HUDEP-2 (cell line): ENCODE measurements at regions not wholly inside any gene's neighbourhood (a gene's known extent, or its start where the extent isn't known, plus 50 kb on each side); places are given as distances from the start of the nearest gene placed in this dataset.
"Not testable (repeated sequence)": the region's sequence is repeated elsewhere in the genome, so short reads cannot be mapped to it uniquely, and the experiment has no call there.

Source experiments
- DNase-seq, 76 experiments: peaks; one replicate each; lab custom pipeline; 2025; ENCODE audit not compliant: unreplicated experiment in 76 of 76; lab: John Stamatoyannopoulos, UW

- peak in 46 of 76 experiments; percentile 1 to 52 (median 21) for DNase-seq
Measured at GRCh38 chr1:148361427-148362215, 121.5 kb downstream of the PPIAL4G start.

- DNase-seq = no peak
Measured at GRCh38 chr1:148357037-148357436, 126.1 kb downstream of the PPIAL4G start.

GRCh38 chr1:148355976-148356375 lies 127.1 kb downstream of the PPIAL4G start:
- no peak for DNase-seq

- no peak for DNase-seq
Measured at GRCh38 chr1:148354913-148355308, 128.2 kb downstream of the PPIAL4G start.

DNA sequence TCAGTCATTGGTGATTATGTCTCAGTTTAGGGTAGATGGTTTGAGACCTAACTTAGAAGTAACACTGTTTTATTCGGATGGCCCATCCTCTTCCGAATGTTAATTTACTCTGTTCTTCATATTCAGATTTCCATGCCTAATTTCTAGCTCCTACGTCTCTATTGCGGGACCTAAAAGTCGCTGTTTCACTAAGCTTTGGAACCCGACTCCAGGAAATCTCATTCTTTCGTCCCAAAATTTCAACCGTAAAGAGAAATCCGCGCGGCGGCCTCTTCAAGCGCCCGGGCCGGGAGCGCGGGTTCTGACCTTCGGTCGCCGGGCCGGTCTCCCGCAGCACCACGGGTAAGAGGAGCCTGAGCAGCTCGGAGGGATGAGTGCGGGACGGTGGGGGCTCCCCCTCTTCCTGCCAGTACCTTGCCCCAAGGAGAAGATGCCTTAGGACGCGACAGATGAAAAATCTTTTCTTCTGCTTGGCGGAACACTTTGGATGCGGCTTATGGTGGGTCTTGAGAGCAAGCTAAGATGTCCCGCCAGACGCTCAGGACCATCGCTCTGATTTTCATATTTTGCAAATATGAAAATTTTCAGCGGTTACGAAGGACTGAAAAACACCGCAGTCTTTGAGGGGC lies 128.7 kb downstream of the PPIAL4G start:
- DNase-seq = no peak

- peak in 8 of 76 experiments; percentile 16 to 66 (median 52) for DNase-seq
Measured at GRCh38 chr1:148353461-148354283, 129.4 kb downstream of the PPIAL4G start.

DNA sequence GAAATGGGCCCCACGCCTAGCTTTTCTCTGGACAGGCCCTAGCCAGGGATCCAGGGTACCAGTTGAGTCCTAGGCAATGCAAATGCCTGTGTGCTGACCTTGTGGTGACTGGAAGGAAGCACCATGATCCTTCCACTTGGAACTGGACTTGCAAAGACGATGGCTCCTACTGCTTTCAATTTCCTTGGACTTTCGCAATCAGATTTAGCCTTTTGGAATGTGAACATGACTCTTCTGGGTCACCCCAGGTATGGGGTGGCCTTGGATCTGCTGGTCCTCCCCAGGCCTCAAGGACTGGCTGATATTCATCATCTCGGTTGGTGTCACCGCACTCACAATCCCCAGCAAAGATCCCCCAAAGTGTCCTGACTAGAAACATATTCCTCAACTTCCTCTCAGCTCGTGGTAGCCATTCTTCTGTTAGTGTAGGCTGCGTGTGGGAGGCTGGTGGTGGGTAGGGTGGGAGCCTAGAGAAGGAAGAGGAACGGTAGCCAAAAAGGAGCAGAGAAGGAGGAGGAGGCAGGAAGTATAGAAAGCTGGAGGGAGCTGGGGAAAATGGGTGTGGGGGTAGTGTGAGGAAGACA lies 130.5 kb downstream of the PPIAL4G start:
- DNase-seq = no peak

- no peak for DNase-seq
Measured at GRCh38 chr1:148347781-148348180, 135.3 kb downstream of the PPIAL4G start.

GRCh38 chr1:148345659-148346151 lies 137.4 kb downstream of the PPIAL4G start:
- peak in 6 of 76 experiments; percentile 1 to 23 (median 14) for DNase-seq

GRCh38 chr1:148344651-148345050 lies 138.5 kb downstream of the PPIAL4G start:
- DNase-seq = not testable (repeated sequence)

DNA sequence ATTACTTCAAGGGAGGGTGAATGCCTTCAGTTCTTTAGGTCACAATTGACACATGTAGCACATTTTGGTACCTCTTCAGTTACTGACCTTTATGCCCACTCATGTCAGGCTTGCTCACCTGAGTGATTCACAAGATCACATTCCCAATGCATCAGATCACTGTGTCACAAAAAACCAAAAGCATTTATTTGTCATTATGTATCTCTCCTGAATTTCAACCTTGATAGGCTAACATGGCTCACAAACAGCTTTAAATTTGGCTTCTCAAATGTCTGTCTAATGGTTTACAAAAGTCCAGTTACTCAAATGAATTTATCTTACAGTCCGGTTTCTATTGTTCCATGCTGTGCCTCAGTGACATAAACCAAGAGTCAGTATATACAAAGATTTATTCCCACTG lies 141.4 kb downstream of the PPIAL4G start:
- not testable (repeated sequence) for DNase-seq

DNA sequence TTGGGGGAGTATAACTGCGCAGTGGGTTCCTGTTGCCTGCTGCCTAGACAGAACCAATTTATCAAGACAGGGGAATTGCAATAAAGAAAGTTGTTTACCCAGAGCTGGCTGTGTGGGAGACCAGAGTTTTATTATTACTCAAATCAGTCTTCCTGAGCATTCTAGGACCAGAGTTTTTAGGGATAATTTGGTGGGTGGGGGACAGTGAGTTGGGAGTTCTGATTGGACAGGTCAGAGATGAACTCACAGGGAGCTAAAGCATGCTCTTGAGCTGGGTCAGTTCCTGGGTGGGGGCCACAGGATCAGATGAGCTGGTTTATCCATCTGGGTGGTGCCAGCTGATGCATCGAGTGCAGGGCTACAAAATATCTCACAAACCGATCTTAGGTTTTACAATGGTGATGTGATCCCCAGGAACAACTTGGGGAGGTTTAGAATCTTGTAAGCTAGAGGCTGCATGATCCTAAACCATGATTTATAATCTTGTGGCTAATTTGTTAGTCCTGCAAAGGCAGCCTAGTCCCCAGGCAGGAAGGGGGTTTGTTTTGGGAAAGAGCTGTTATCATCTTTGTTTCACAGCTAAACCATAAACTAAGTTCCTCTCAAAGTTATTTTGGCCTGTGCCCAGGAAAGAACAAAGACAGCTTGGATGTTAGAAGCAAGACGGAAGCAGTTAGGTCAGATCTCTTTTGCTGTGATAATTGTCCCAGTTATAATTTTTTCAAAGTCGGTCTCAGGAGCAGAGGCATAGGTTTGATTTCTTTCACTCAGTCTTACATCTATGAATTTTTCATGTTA lies 146.8 kb downstream of the PPIAL4G start:
- peak in 5 of 76 experiments; percentile 5 to 32 (median 9) for DNase-seq

DNA sequence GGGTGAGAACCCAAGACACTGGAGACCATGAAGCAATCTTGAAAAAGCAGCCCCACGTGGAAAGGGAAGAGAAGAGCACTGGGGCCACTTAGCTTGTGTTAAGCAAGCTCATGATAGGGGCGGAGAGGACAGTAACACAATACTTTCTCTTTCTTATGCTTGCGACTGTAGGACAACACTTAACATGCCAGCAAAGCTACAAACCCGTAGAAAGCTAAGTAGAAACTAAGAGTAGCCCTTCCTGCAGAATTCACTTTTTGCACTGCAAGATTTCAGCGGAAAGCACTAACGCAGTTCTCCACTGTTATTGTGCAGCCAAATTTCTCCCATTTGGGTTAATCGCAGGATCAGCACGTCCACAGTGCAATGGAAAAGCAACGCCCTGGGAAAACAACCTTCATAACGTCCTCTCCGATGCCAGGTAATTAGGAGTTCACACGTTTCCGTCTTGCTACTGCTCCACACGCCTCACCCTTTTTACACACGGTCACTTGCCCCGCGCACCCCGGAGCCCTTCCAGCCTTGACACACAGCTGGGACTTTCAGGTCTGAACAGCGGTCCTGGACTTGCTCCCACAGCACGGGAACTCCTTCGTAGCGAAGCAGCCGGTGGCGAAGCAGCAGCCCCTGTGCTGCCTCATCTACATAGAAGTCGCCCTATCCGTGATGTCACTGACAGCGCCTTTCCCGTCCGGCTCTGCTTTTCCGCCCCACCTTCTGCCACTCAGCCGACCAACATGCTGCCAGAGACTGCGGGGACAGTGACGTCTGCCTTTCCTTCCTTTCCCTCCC lies 148.6 kb downstream of the PPIAL4G start:
- DNase-seq = peak; percentile 25 to 92 (median 78)

GRCh38 chr1:148333875-148334338 lies 149.2 kb downstream of the PPIAL4G start:
- peak in 2 of 76 experiments; percentile 29 to 45 for DNase-seq

DNA sequence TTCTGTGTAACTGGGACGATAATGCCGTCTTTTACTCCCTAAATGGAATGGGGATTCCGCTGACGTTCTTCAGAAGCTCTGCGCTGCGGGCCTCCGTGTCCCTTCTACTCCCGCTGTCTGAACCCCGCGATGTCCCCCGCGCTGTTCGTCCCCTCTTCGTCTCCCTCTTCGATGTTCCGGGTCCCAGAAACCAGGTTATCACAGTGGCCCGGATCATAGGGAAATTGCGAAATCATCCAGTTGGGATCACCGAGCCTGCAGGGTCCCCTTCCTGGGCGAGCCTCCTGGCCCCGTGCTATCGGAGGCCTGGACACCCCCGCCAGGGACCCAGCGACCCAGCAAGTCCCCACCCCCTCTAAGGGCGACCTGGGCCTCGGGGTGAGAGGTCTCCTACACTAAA lies 154.2 kb downstream of the PPIAL4G start:
- no peak for DNase-seq

DNA sequence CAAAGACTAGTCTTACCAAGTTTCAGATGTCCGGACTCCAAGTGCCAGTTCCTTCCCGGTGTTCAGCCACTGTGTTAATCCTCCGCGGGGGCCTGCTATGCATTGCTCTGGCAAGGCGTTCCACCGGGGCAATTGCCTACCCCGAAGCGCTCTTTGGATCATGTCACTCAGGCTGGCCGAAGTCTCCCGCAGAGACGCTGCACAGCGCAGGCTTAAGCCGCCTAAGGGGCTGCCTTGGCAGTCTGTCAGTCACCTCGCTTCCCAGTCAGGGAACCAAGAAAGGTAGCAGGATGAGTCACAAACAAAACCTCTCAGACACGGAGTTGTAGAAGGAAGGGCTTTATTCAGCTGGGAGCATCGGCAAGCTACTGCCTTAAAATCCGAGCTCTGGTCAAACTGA lies 158.1 kb downstream of the PPIAL4G start:
- DNase-seq = not testable (repeated sequence)

GRCh38 chr1:148324465-148324864 lies 158.6 kb downstream of the PPIAL4G start:
- DNase-seq = not testable (repeated sequence)

GRCh38 chr1:148320079-148320478 lies 163.0 kb downstream of the PPIAL4G start:
- not testable (repeated sequence) for DNase-seq

GRCh38 chr1:148318904-148319242 lies 164.2 kb downstream of the PPIAL4G start:
- no peak for DNase-seq
